ENCODE measurements at regions not wholly inside any gene's neighbourhood (a gene's known extent, or its start where the extent isn't known, plus 50 kb on each side); places are given as distances from the start of the nearest gene placed in this dataset.

- TF ChIP-seq HNRNPL (IDR thresholded peaks at IDR 0.05; ENCODE audit: low read depth, low read length) (no peak), ZNF695 (CRISPR knock-in tag; IDR thresholded peaks at IDR 0.05) (no peak), HOXB6 (CRISPR knock-in tag; IDR thresholded peaks at IDR 0.05; ENCODE audit: borderline replicate concordance) (no peak), BCL6 (CRISPR knock-in tag; IDR thresholded peaks at IDR 0.05) (no peak), KLF10 (CRISPR knock-in tag; IDR thresholded peaks at IDR 0.05) (no peak), STAT5A (IDR thresholded peaks at IDR 0.05; ENCODE audit: borderline replicate concordance, low read length) (no peak)
These were observed 119.0 kb upstream of the KLF12 start (continued) for GRCh38 chr13:74253161-74253560.

DNA sequence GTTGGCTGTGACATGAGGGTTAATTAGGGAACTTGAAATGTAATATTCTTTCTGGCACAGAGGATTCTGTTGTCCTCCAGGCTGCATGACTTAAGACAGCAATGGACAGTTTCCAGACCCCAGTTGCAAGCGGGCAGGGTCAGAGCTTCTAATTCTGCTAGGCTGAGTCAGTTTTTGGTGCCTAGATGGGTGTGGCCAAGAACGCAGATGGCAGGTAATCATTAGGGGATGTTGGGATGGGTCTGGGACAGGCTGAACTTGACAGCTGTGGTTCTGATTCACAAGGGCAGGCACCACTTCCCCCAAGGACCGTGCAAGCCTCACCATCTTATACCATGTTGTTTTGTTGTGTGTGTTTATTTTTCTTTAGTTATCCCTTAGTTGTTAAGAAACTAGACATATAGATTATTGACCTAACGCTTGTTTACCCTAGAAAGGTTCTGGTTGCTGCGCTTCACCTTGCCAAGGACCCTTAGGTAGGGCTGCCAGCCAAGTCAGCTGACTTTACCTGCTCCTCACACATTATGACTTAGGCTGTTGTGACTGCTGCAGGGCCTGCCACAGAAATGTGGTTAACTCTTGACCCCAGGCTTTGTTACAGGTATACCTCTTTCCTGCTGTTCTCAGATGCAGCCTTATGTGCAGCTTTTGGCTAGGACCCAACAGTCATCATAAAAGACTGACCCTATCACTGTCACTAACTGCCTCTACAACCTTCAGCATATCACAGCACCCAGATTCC lies 117.7 kb upstream of the KLF12 start:
- DNase-seq (ENCODE audit: extremely low read depth in 1 of 4, low spot score in 3 of 4) (no peak), ATAC-seq (no peak), FAIRE-seq (no peak)
- Histone ChIP-seq H3K36me3 (ENCODE audit: control insufficient read depth, insufficient read depth, low read length) (no peaks in the 10 kb centered on the region), H3K4me2 (ENCODE audit: insufficient read depth, low read length) (no peak overlapping the region), H3K4me3 (no peak overlapping the region), H3K9me3 (replicated peaks; ENCODE audit: control insufficient read depth, insufficient read depth, low read depth, low read length) (no peaks in the 10 kb centered on the region), H2AFZ (ENCODE audit: low read depth, low read length) (no peak overlapping the region), H3K79me2 (ENCODE audit: control insufficient read depth, insufficient read depth, low read length) (no peaks in the 10 kb centered on the region), H4K20me1 (replicated peaks; ENCODE audit: control insufficient read depth, insufficient read depth, low read length) (no peaks in the 10 kb centered on the region), H3K9me1 (ENCODE audit: control insufficient read depth, insufficient read depth, low read length) (no peaks in the 10 kb centered on the region), H3K4me1 (replicated peaks in 1 of 2; ENCODE audit: control insufficient read depth in 2 of 2, insufficient read depth in 2 of 2, low read length in 2 of 2) (no peaks in the 10 kb centered on the region), H3K27ac (ENCODE audit: extremely low read depth, low read depth, low read length) (no peak overlapping the region), H3K27me3 (ENCODE audit: control insufficient read depth in 2 of 2, insufficient read depth in 2 of 2, low read length in 2 of 2) (no peaks in the 10 kb centered on the region), H3K9ac (ENCODE audit: insufficient read depth in 1 of 2, low read depth in 2 of 2, low read length in 2 of 2) (no peak overlapping the region)
- in situ Hi-C loops (cut with MboI) (no loop called here), intact Hi-C loops (cut with micrococcal nuclease) (no loop called here)
- TF ChIP-seq SNRNP70 (optimal IDR thresholded peaks at IDR 0.05; ENCODE audit: low read depth, low read length) (no peak), STAT5B (CRISPR knock-in tag; IDR thresholded peaks at IDR 0.05) (no peak)
- CTCF ChIA-PET (ENCODE audit: low intra/inter-chr PET ratio), result no interaction called here
- 0% methylated on average over 4 of the region's 5 CpGs for WGBS (ENCODE audit: insufficient coverage, low coverage, missing lambda C conversion rate)
- BruUV-seq (replicated peaks), result no TSS peak
- POLR2A ChIA-PET, result interaction anchor here (0.8 kb wide), 1 partner anchor 1831 kb away, joined by 3 read pairs; no protein-coding TSS in a partner anchor

All from K562 (cell line).